ENCODE measurements at regions not wholly inside any gene's neighbourhood (a gene's known extent, or its start where the extent isn't known, plus 50 kb on each side); places are given as distances from the start of the nearest gene placed in this dataset.

DNA sequence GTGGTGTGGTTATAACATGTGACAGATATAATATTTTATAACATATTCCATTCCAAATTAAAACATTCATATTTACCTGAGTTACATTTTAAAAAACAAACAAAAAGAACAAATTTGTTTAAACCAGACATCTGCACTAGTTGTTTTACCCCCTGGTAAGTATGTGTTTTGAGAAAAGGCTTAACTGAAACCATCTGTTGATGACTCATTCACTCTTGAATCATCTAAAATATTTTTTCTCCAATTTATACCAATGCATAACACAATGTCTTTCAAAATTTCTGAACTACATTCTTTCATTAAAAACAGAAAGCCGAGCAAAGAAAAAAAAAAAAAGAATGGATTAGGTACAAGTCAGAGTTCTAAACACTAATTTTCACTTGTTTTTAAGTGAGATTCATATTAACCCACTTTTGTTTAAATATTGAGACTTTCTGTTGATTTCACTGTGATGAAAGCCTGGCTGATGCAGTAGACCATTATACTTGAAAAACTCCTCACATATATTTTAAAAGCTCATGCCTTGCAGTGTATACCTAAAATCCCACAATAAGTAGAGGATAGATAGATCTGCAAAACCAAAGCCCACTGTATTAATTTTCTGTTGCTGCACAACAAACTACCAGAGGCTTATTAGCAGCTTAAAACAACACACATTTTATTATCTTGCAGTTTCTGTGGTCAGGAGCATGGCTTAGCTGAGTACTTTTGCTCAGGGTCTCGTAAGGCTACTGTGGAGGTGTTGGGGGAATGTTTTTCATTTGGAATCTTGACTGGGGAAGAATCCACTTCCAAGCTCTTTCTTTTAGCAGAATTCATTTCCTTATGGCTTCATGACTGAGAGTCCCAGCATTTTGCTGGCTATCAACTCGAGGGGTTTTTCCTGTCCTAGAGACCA, 221.5 kb downstream of the PCDH18 start:
- no peak for DNase-seq (ENCODE audit: low read depth)

DNA sequence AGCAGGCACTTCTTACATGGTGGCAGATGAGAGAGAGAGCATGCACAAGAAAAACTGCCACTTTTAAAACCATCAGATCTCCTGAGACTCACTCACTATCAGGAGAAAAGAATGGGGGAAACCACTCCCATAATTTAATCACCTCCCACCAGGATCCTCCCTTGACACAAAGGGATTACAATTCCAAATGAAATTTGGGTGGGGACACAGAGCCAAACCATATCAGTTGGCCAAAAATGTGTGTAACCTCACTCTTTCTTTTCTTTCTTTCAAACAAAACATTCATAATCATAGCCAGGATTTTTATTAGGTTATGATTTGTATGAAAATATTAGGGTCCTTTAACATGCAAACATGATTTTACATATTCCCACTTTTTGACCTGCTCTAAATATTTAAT, 222.1 kb downstream of the PCDH18 start:
- DNase-seq (ENCODE audit: low read depth), result no peak

DNA sequence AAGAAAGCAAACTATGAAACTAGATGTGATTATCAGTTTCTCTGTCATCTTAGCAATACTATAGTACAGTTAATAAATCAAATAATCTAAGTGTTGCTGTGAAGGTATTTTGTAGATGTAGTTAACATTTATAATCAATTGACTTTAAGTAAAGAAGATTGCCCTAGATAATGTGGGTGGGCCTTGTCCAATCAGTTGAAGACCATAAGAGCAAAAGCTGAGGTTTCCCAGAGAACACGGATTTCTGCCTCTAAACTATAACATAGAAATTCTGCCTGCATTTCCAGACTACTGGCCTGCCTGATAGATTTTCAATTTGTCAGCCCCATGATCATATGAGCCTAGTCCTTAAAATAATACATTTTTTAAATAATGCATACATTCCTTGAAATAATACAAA, 222.9 kb downstream of the PCDH18 start:
- DNase-seq (ENCODE audit: low read depth), result no peak

- DNase-seq (ENCODE audit: low read depth), result no peak
Measured at GRCh38 chr4:137307806-137308205, 224.5 kb downstream of the PCDH18 start.

DNA sequence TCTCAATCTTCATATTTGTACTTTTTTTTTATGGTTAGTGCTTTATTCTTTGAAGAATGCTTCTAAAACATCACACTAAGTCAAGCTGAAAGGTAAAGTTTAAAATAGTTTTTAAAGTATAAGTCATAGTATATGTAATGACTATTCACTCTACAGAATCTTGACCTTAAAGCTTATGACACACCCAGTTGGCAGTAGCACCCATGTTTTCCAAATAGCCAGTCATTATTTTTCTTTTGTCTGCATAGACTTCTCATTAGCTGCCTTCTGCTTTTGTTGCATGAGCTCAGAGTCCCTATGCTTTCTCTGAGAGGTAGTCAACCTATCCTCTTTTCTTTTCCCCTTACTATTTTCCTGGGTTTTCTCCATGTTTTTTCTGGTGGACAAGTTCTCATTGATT, 231.5 kb downstream of the PCDH18 start:
- no peak for DNase-seq (ENCODE audit: low read depth)

DNA sequence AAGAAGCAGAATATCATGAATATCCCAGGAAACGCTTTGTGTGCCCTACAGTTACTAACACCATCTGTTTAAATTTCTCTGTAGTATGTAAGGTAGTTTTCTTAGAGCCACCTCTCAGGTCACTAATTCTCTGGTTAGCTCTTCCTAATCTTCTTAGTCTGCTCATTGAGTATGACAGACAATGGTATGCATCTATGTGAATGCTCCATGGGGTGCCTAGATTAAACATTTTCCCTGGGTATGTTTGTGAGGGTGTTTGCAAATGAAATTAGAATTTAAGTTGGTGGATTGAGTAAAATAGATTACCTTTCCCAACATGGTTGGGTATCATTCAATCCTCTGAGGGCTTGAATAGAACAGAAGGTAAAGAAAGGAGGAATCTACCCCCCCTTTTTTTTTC, 233.0 kb downstream of the PCDH18 start:
- no peak for DNase-seq (ENCODE audit: low read depth)

- no peak for DNase-seq (ENCODE audit: low read depth)
Measured at GRCh38 chr4:137293281-137293680, 239.0 kb downstream of the PCDH18 start.

GRCh38 chr4:137283737-137284136, 248.6 kb downstream of the PCDH18 start:
- no peak for DNase-seq (ENCODE audit: low read depth)

GRCh38 chr4:137278431-137278830, 253.9 kb downstream of the PCDH18 start:
- no peak for DNase-seq (ENCODE audit: low read depth)

GRCh38 chr4:137274404-137274803, 257.9 kb downstream of the PCDH18 start:
- DNase-seq (ENCODE audit: low read depth), result no peak

DNA sequence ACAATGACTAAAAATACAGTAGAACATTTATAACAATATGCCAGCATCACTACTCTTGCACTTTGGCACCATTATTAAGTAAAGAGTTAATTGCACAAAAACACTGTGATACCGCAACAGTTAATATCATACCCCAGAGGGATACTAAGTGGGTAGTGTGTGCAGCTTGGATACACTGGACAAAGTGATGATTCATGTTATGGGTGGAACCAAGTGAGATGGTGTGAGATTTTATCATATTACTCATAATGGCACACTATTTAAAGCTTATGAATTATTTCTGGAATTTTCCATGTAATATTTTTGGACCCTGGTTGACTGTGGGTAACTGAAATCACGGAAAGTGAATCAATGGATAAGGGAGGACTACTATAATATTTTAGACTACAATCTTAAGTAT, 265.3 kb downstream of the PCDH18 start:
- no peak for DNase-seq (ENCODE audit: low read depth)

GRCh38 chr4:137266511-137266910, 265.8 kb downstream of the PCDH18 start:
- DNase-seq (ENCODE audit: low read depth), result no peak

- DNase-seq (ENCODE audit: low read depth), result no peak
Measured at GRCh38 chr4:137263206-137263605, 269.1 kb downstream of the PCDH18 start.

- DNase-seq (ENCODE audit: low read depth), result no peak
Measured at GRCh38 chr4:137253949-137254348, 278.3 kb downstream of the PCDH18 start.

DNA sequence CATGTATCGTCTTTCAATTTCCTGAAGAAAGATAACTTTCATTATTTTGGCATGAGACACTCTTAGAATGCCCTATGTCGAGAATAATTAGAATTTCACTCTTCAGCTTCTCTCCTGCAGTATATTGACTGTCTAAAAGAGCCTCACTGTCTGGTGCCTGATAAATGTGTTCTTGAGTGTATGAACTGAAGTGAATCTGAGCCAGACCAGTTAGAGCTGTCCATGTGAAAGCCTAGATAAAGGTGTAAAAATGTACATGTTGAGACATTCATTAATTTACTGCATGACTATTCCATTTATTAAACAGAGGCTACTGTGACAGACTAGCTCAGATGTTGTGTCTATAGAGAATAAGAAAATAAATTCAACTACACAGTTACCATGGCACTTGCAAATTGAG, 283.2 kb downstream of the PCDH18 start:
- no peak for DNase-seq (ENCODE audit: low read depth)

GRCh38 chr4:137238456-137239162, 293.7 kb downstream of the PCDH18 start:
- no peak for DNase-seq (ENCODE audit: low read depth)

DNA sequence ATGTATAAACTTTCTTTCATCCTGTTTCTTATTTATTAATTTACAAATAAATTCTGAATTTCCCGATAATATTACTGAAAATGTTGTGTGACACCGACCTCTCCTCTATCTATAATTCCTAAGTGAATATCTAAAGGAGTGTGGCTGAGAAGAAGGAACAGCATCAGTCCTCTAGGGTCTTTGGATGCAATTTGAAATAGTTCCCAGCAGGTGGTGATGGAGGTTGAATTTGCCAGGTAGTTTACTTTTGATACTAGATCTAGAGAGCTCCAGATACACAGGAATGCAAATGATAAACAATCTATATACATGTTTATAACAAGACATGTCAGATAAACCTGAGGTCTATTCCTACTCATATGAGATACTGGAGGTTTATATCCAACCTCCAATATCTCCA, 305.4 kb downstream of the PCDH18 start:
- no peak for DNase-seq (ENCODE audit: low read depth)

GRCh38 chr4:137226221-137226620, 306.1 kb downstream of the PCDH18 start:
- no peak for DNase-seq (ENCODE audit: low read depth)

- DNase-seq (ENCODE audit: low read depth), result no peak
Measured at GRCh38 chr4:137213372-137214173, 318.7 kb downstream of the PCDH18 start.

- no peak for DNase-seq (ENCODE audit: low read depth)
Measured at GRCh38 chr4:137212601-137213000, 319.7 kb downstream of the PCDH18 start.

DNA sequence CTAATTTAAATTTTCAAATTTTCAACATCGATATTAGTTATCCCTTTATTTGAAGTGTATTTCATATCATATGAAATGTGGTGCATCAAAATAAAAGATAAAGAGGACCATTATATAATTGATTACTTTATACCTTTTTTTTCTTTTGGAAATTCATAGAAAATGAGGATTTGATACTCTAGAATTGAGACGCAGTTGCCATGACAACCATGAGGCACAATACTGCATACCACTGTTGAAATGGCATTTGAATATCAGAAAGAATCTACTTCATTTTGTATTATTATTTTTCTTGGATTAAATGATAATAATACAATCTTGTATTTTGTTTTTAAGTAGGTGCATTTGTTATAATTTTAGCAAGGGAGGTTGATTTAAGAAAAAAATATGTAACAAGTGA, 323.1 kb downstream of the PCDH18 start:
- no peak for DNase-seq (ENCODE audit: low read depth)

DNA sequence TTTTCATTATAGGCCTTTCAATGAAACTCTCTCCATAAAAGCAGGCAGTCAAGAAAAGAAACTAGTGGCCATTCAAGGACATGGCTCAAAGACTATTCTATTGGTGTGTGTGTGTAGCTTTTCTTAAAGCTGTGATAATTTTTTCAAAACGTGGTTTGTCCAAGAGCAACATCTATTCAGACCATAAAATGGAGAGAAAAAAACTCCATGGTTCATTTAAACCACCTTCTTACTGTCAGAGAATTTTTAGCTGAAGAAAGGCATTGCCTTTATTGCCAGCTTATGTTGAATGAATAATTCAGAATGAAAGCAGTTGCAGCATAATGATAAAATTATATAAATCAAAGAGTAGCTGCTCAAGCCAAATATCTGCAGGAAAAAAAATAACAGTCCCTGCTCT, 325.5 kb downstream of the PCDH18 start:
- DNase-seq (ENCODE audit: low read depth), result no peak

DNA sequence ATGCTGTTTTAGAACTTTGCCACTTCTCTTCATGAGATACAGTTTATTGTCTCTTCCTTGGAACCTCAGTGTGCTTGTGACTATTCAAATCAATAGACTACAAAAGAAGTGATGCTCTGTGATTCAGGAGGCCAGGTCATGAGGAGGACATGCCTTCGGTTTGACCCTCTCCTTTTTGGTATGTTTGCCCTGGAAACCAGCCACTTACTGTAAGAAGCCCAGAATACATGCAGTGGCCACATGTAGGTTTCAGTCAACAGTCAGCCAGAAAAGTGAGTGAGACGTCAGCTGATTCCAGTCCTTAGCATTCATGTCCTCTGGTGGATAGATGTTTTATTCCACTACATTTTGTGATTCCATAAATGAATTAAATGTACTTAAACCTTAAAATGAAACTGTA, 328.7 kb downstream of the PCDH18 start:
- DNase-seq (ENCODE audit: low read depth), result no peak

Measured in activated T-cell treated with anti-CD3 and anti-CD28 coated beads for 24 hours (primary cell).